GM23248 (cell line): ENCODE measurements at regions not wholly inside any gene's neighbourhood (a gene's known extent, or its start where the extent isn't known, plus 50 kb on each side); places are given as distances from the start of the nearest gene placed in this dataset.

ENCODE experiments used
- EZH2 ChIP-seq: fragments of 200-600 bp; sonication (generic); IDR thresholded peaks from 2 replicates; pipeline ENCODE4 v1.6.1; 2018; ENCODE audit warnings: antibody characterized with exemption, mild to moderate bottlenecking; ENCODE audit not compliant: insufficient read depth, poor library complexity, severe bottlenecking
- EZH2phosphoT487 ChIP-seq: fragments of 200-600 bp; sonication (generic); IDR thresholded peaks from 2 replicates; pipeline ENCODE4 v1.6.1; 2018; ENCODE audit warnings: antibody characterized with exemption, moderate library complexity, mild to moderate bottlenecking, low read depth; ENCODE audit not compliant: insufficient read depth

DNA sequence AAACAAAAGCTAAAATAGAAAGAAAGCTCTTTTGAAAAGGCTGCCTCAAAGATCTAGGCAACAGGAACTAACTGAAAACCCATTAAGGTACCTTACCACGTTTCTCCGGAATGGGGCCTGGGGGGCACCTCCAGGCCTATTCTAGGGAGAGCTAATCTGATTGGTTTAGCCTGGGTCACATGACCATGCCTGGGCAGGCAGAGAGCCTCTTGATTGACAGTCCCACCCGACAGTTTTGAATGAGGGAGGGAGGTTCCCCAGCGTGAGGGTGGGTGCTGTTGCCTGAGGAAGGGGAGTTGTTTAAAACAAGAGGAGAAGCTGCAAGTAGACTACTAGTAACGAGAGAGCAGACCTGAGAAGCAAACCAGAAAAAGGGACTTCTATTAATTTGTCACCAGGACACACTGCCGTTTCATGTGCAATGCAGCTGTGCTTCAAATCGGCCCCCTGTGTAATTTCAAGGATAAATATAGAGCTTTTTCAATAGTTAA is 143.4 kb upstream of the HS3ST2 start:
- TF ChIP-seq EZH2phosphoT487: no peak
- TF ChIP-seq EZH2: no peak
